Caco-2 (cell line): ENCODE measurements at regions not wholly inside any gene's neighbourhood (a gene's known extent, or its start where the extent isn't known, plus 50 kb on each side); places are given as distances from the start of the nearest gene placed in this dataset.

Source experiments
- BruUV-seq: library from RNA; stranded (reverse); fragments of 400-500 nt; replicated peaks from 2 replicates; lab custom pipeline; 2021; lab: Mats Ljungman, UMichigan
- CTCF ChIA-PET: fragments of 300-600 bp; sonication (Branson Sonifier 250); formaldehyde crosslinking; loops from one replicate; lab custom pipeline; 2022; ENCODE audit warnings: antibody characterized with exemption; lab: Charles Lee
- POLR2A ChIA-PET: fragments of 300-600 bp; sonication (Branson Sonifier 250); formaldehyde crosslinking; loops from one replicate; lab custom pipeline; 2022; ENCODE audit warnings: antibody characterized with exemption; lab: Charles Lee
- DNase-seq, 2 experiments: peaks; one replicate each; pipeline versions ENCODE4 v3.0.0 to v3.0.0-alpha.2; 2020 to 2022
- H3K27me3 ChIP-seq: replicated peaks from 2 replicates; pipeline ENCODE4 v1.6.0; 2011; ENCODE audit warnings: low read length; ENCODE audit not compliant: control insufficient read depth, insufficient read depth
- H3K36me3 ChIP-seq: 2 replicates; pipeline ENCODE4 v1.5.1; 2011; ENCODE audit warnings: low read length; ENCODE audit not compliant: control insufficient read depth, insufficient read depth
- H3K4me1 ChIP-seq: fragments of 250-450 bp; sonication (Bioruptor Pico); 2 replicates; pipeline ENCODE4 v1.5.1; 2020; ENCODE audit warnings: mild to moderate bottlenecking
- H3K4me3 ChIP-seq: 2 replicates; pipeline ENCODE4 v1.5.1; 2011; ENCODE audit warnings: low read depth, mild to moderate bottlenecking, control low read depth, low read length
- H3K9me3 ChIP-seq: fragments of 250-450 bp; sonication (Bioruptor Pico); 2 replicates; pipeline ENCODE4 v1.5.1; 2020; ENCODE audit warnings: mild to moderate bottlenecking, moderate library complexity
- H3K27ac Mint-ChIP-seq: one replicate; pipeline ENCODE4 v1.8.0; 2022; ENCODE audit warnings: mixed read lengths; ENCODE audit not compliant: unreplicated experiment
- H3K27me3 Mint-ChIP-seq: one replicate; pipeline ENCODE4 v1.8.0; 2022; ENCODE audit warnings: mixed read lengths; ENCODE audit not compliant: insufficient read depth, unreplicated experiment
- H3K36me3 Mint-ChIP-seq: one replicate; pipeline ENCODE4 v1.8.0; 2022; ENCODE audit warnings: mild to moderate bottlenecking, mixed read lengths; ENCODE audit not compliant: insufficient read depth, unreplicated experiment
- H3K4me1 Mint-ChIP-seq: one replicate; pipeline ENCODE4 v1.8.0; 2022; ENCODE audit warnings: low read depth, mixed read lengths; ENCODE audit not compliant: unreplicated experiment
- H3K4me3 Mint-ChIP-seq: one replicate; pipeline ENCODE4 v1.8.0; 2022; ENCODE audit warnings: mild to moderate bottlenecking, moderate library complexity, mixed read lengths; ENCODE audit not compliant: unreplicated experiment
- H3K9me3 Mint-ChIP-seq: one replicate; pipeline ENCODE4 v1.8.0; 2022; ENCODE audit warnings: mixed read lengths; ENCODE audit not compliant: unreplicated experiment
- CTCF ChIP-seq, 2 experiments: fragments of 200-600 bp in 1 of 2; IDR thresholded peaks; 1 replicate in 1 of 2; 2 replicates in 1 of 2; pipeline versions ENCODE4 v1.5.1 to v1.8.0; 2011 to 2022; ENCODE audit warnings: antibody characterized with exemption in 1 of 2, control low read depth in 1 of 2, inconsistent platforms in 1 of 2, low read depth in 1 of 2, low read length in 1 of 2, mild to moderate bottlenecking in 1 of 2, moderate library complexity in 1 of 2; ENCODE audit not compliant: insufficient read depth in 1 of 2, severe bottlenecking in 1 of 2, unreplicated experiment in 1 of 2
- intact Hi-C: fragments of 100-400 bp; cut with micrococcal nuclease; formaldehyde crosslinking; loops from one replicate; pipeline ENCODE4 v1.10.0; 2022; ENCODE audit not compliant: unreplicated experiment

- POLR2A ChIA-PET: no interaction called here
- Mint-ChIP-seq H3K36me3 (no peaks in the 10 kb centered on the region), H3K4me3 (no peak overlapping the region), H3K27me3 (peaks cover 3% of the 10 kb centered on the region), H3K27ac (no peak overlapping the region), H3K9me3 (no peaks in the 10 kb centered on the region), H3K4me1 (no peaks in the 10 kb centered on the region)
- CTCF ChIA-PET: no interaction called here
- Histone ChIP-seq H3K4me1 (no peaks in the 10 kb centered on the region), H3K27me3 (no peaks in the 10 kb centered on the region), H3K36me3 (no peaks in the 10 kb centered on the region), H3K4me3 (no peak overlapping the region), H3K9me3 (no peaks in the 10 kb centered on the region)
- no peak for DNase-seq
- intact Hi-C loops: no loop called here
- no peak for TF ChIP-seq CTCF (IDR thresholded peaks at IDR 0.05; ENCODE audit: insufficient read depth in 1 of 2, low read depth in 1 of 2, low read length in 1 of 2, severe bottlenecking in 1 of 2, unreplicated experiment in 1 of 2)
- no TSS peak for BruUV-seq
These were observed 666.9 kb downstream of the PLPP3 start for GRCh38 chr1:55912438-55912837.

GRCh38 chr1:55904541-55904940 lies 674.8 kb downstream of the PLPP3 start:
- Mint-ChIP-seq H3K27me3 (no peaks in the 10 kb centered on the region), H3K27ac (no peak overlapping the region), H3K4me3 (no peak overlapping the region), H3K9me3 (no peaks in the 10 kb centered on the region), H3K4me1 (no peaks in the 10 kb centered on the region), H3K36me3 (no peaks in the 10 kb centered on the region)
- Histone ChIP-seq H3K9me3 (no peaks in the 10 kb centered on the region), H3K36me3 (no peaks in the 10 kb centered on the region), H3K27me3 (no peaks in the 10 kb centered on the region), H3K4me1 (no peaks in the 10 kb centered on the region), H3K4me3 (no peak overlapping the region)
- DNase-seq: no peak
- no peak for TF ChIP-seq CTCF (IDR thresholded peaks at IDR 0.05; ENCODE audit: insufficient read depth in 1 of 2, low read depth in 1 of 2, low read length in 1 of 2, severe bottlenecking in 1 of 2, unreplicated experiment in 1 of 2)
- intact Hi-C loops: no loop called here
- ChIA-PET POLR2A (no interaction called here), CTCF (no interaction called here)
- no TSS peak for BruUV-seq

- ChIA-PET CTCF (no interaction called here), POLR2A (no interaction called here)
- intact Hi-C loops: loop anchor here (10.0 kb wide), 2 partner anchors 193 to 613 kb away; no protein-coding TSS in a partner anchor
- Histone ChIP-seq H3K36me3 (no peaks in the 10 kb centered on the region), H3K9me3 (no peaks in the 10 kb centered on the region), H3K4me3 (no peak overlapping the region), H3K27me3 (no peaks in the 10 kb centered on the region), H3K4me1 (no peaks in the 10 kb centered on the region)
- Mint-ChIP-seq H3K4me3 (no peak overlapping the region), H3K4me1 (no peaks in the 10 kb centered on the region), H3K9me3 (no peaks in the 10 kb centered on the region), H3K27ac (no peak overlapping the region), H3K36me3 (no peaks in the 10 kb centered on the region), H3K27me3 (no peaks in the 10 kb centered on the region)
- no peak for TF ChIP-seq CTCF (IDR thresholded peaks at IDR 0.05; ENCODE audit: insufficient read depth in 1 of 2, low read depth in 1 of 2, low read length in 1 of 2, severe bottlenecking in 1 of 2, unreplicated experiment in 1 of 2)
- no TSS peak for BruUV-seq
- no peak for DNase-seq
These were observed 681.2 kb downstream of the PLPP3 start for GRCh38 chr1:55898181-55898580.
